OCI-LY1 (cell line): ENCODE measurements at regions not wholly inside any gene's neighbourhood (a gene's known extent, or its start where the extent isn't known, plus 50 kb on each side); places are given as distances from the start of the nearest gene placed in this dataset.

Experiments
- EZH2 ChIP-seq: fragments of 200-600 bp; sonication (generic), shearing (Covaris generic); IDR thresholded peaks from 2 replicates; pipeline ENCODE4 v1.8.0; 2017; ENCODE audit warnings: borderline replicate concordance, mixed run types, mild to moderate bottlenecking, antibody characterized with exemption, low read length, moderate library complexity, mixed read lengths
- TF ChIP-seq, protein P1 (sequence below): fragments of 200-600 bp; sonication (generic), shearing (Covaris generic); IDR thresholded peaks from 2 replicates; pipeline ENCODE4 v1.5.1; 2017; ENCODE audit warnings: mild to moderate bottlenecking, antibody characterized with exemption, low read length, moderate library complexity, mixed read lengths

DNA sequence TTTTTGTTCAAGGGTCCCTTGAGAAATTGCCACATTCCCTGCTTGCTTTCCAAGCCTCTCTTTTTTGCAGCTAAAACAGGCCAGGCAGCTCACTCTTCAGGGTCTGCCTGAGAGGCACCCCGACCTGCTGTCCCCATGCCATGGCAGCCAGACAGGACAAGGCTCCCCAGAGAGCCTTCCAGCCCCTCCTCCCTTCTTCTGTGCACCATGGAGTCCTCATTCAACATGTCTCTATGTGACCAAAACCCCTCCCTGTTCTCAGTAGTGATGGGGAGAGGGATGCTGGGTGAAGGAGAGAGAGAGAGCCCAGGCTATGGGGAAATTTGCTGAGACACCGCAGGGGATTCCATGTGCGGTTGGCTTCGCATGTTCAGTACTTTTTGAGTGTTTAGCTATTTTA, 384.2 kb upstream of the ZNF507 start:
- TF ChIP-seq, protein P1, sequence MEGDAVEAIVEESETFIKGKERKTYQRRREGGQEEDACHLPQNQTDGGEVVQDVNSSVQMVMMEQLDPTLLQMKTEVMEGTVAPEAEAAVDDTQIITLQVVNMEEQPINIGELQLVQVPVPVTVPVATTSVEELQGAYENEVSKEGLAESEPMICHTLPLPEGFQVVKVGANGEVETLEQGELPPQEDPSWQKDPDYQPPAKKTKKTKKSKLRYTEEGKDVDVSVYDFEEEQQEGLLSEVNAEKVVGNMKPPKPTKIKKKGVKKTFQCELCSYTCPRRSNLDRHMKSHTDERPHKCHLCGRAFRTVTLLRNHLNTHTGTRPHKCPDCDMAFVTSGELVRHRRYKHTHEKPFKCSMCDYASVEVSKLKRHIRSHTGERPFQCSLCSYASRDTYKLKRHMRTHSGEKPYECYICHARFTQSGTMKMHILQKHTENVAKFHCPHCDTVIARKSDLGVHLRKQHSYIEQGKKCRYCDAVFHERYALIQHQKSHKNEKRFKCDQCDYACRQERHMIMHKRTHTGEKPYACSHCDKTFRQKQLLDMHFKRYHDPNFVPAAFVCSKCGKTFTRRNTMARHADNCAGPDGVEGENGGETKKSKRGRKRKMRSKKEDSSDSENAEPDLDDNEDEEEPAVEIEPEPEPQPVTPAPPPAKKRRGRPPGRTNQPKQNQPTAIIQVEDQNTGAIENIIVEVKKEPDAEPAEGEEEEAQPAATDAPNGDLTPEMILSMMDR: no peak
- no peak for TF ChIP-seq EZH2
